ENCODE measurements at regions not wholly inside any gene's neighbourhood (a gene's known extent, or its start where the extent isn't known, plus 50 kb on each side); places are given as distances from the start of the nearest gene placed in this dataset.
A peak's percentile ranks its signal among the peaks of the same experiment; 100 is the strongest.

DNA sequence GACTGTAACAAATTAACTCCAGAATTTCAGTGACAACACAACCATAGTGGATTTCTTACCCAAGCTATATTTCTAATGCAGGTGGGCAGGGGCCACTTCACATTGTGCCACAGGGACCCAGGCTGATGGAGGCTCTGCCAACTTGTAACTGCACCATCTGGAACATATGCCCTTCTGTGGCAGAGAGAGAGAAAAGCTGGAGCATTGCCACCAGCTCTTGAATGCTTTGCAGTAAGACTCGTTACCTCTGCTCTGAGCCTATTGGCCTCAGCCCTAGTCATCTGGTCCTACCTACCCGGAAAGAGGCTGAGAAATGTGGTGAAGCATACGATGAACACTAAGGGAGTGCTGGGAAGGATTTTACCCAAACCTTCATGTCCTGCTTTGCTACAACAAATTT, 587.1 kb downstream of the ZNF385D start:
- TF ChIP-seq, protein P1, sequence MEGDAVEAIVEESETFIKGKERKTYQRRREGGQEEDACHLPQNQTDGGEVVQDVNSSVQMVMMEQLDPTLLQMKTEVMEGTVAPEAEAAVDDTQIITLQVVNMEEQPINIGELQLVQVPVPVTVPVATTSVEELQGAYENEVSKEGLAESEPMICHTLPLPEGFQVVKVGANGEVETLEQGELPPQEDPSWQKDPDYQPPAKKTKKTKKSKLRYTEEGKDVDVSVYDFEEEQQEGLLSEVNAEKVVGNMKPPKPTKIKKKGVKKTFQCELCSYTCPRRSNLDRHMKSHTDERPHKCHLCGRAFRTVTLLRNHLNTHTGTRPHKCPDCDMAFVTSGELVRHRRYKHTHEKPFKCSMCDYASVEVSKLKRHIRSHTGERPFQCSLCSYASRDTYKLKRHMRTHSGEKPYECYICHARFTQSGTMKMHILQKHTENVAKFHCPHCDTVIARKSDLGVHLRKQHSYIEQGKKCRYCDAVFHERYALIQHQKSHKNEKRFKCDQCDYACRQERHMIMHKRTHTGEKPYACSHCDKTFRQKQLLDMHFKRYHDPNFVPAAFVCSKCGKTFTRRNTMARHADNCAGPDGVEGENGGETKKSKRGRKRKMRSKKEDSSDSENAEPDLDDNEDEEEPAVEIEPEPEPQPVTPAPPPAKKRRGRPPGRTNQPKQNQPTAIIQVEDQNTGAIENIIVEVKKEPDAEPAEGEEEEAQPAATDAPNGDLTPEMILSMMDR (IDR thresholded peaks at IDR 0.05; ENCODE audit: low read depth, low read length), result no peak
- Histone ChIP-seq H3K4me3 (no peak overlapping the region), H3K27me3 (no peaks in the 10 kb centered on the region), H3K4me1 (ENCODE audit: low read depth) (no peaks in the 10 kb centered on the region), H3K27ac (no peak overlapping the region), H3K9me3 (ENCODE audit: low read depth) (no peaks in the 10 kb centered on the region), H3K36me3 (no peaks in the 10 kb centered on the region)
- no peak for DNase-seq (ENCODE audit: low read depth in 1 of 2, low spot score in 1 of 2)

DNA sequence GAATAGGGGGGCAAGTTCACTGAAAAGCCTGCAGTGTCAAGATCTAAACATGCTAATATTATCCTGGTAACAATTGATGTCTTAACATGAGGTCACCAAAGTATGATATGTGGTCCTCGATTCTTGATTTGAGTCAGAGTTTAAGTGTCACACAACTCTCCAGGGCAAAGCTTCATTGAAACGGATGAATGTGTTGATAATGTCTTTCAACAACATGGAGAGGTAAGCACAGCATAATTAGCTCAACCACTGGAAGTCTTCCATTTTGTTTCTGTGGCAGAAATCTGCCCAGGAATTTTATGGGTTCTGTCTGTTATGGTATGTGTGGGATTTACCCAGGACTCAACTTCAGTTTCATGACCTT, 591.5 kb downstream of the ZNF385D start:
- Histone ChIP-seq H3K4me1 (ENCODE audit: low read depth) (no peaks in the 10 kb centered on the region), H3K9me3 (ENCODE audit: low read depth) (no peaks in the 10 kb centered on the region), H3K27ac (no peak overlapping the region), H3K4me3 (no peak overlapping the region), H3K36me3 (no peaks in the 10 kb centered on the region), H3K27me3 (no peaks in the 10 kb centered on the region)
- TF ChIP-seq, protein P1 (IDR thresholded peaks at IDR 0.05; ENCODE audit: low read depth, low read length), result no peak
- no peak for DNase-seq (ENCODE audit: low read depth in 1 of 2, low spot score in 1 of 2)

DNA sequence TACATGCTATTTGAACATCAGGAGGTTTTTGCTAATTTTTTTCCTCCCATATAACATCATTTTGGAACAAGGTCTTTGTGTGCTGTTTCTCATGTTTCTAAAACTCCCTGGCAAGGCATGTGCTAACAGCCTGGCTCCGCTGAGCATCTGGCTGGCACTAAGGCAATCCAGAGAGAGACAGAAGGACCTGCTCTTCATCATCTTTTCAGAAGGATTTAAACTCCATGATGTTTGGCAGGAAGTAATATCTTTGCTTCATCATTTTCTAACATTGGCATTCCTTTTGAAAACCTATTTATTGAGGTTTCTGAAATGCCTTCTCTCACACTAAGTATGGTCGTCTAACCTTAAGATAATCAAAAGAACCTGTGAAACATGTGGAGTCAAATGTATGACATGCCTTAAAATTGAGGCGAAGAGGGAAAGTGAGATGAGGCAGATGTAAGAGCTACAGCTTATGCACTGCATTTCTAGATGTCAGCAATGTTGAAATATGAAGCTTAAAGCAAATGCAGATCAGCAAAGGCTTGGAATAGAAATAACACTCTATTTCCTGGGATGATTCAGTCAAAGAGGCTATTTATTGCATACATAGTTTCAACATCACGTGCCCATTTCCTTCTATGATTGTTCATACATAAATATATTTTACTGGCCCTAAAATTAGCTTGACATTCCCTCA, 592.0 kb downstream of the ZNF385D start:
- TF ChIP-seq, protein P1 (IDR thresholded peaks at IDR 0.05; ENCODE audit: low read depth, low read length), result no peak
- no peak overlapping the region for H3K4me3 ChIP-seq
- peak in 1 of 2 donors; percentile 12 for DNase-seq (ENCODE audit: low read depth in 1 of 2, low spot score in 1 of 2)
- no peaks in the 10 kb centered on the region for H3K4me1 ChIP-seq (ENCODE audit: low read depth)
- H3K27ac ChIP-seq, result no peak overlapping the region
- no peaks in the 10 kb centered on the region for H3K9me3 ChIP-seq (ENCODE audit: low read depth)
- H3K36me3 ChIP-seq, result no peaks in the 10 kb centered on the region
- H3K27me3 ChIP-seq, result no peaks in the 10 kb centered on the region

DNA sequence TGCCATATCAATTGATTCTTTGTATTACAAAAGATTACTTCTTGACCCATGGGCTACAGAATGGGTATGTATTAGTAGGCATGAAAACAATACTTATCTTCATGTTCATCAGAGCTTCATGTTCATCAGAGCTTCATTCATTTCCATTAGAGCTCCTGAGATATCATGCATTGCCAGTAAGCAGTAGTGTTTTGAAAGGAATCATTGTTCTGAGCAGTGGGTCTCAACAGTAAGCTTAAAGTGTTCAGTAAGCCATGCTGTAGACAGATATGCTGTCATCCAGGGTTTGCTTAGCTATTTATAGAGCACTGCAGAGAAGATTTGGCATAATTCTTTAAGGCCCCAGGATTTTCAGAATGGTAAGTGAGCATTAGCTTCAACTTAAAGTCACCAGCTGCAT, 596.1 kb downstream of the ZNF385D start:
- no peak for DNase-seq (ENCODE audit: low read depth in 1 of 2, low spot score in 1 of 2)
- Histone ChIP-seq H3K27me3 (no peaks in the 10 kb centered on the region), H3K27ac (no peak overlapping the region), H3K36me3 (no peaks in the 10 kb centered on the region), H3K4me1 (ENCODE audit: low read depth) (no peaks in the 10 kb centered on the region), H3K4me3 (no peak overlapping the region), H3K9me3 (ENCODE audit: low read depth) (no peaks in the 10 kb centered on the region)
- TF ChIP-seq, protein P1 (IDR thresholded peaks at IDR 0.05; ENCODE audit: low read depth, low read length), result no peak

DNA sequence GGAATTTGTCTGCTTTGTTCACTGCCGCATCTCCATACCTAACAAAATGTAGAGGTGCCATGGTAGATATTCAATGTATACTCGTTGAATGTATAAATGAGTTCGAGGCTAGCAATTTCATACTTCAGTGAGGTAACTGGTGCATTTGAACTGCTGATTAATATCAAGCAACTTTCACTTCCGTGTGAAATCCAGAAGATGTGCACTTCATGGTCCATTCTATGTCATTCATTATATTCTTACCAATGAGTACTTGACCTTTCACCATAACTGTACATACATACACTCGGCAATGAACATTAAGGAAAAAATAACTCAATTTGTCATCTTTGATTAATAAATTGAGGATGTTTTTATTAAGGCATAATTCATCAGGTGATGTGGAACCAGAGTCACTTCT, 598.5 kb downstream of the ZNF385D start:
- Histone ChIP-seq H3K4me1 (ENCODE audit: low read depth) (no peaks in the 10 kb centered on the region), H3K27me3 (no peaks in the 10 kb centered on the region), H3K36me3 (no peaks in the 10 kb centered on the region), H3K27ac (no peak overlapping the region), H3K4me3 (no peak overlapping the region), H3K9me3 (ENCODE audit: low read depth) (no peaks in the 10 kb centered on the region)
- no peak for DNase-seq (ENCODE audit: low read depth in 1 of 2, low spot score in 1 of 2)
- TF ChIP-seq, protein P1 (IDR thresholded peaks at IDR 0.05; ENCODE audit: low read depth, low read length), result no peak
